Right lobe of liver (tissue), 4 donors: ENCODE measurements at regions not wholly inside any gene's neighbourhood (a gene's known extent, or its start where the extent isn't known, plus 50 kb on each side); places are given as distances from the start of the nearest gene placed in this dataset.

ENCODE experiments used
- POLR2A ChIP-seq: fragments of 450-650 bp; IDR thresholded peaks from one replicate; pipeline ENCODE4 v1.6.1; 2017; ENCODE audit warnings: antibody characterized with exemption, mild to moderate bottlenecking
- TF ChIP-seq, protein P1 (sequence below), 4 donors: fragments of 200-600 bp in 3 of 4; fragments of 450-650 bp in 1 of 4; IDR thresholded peaks; one replicate each; pipeline versions ENCODE4 v1.5.1 to v1.8.0; 2016 to 2022; ENCODE audit warnings: antibody characterized with exemption in 4 of 4, mild to moderate bottlenecking in 2 of 4
- donor health status: DM: no; HTN: no; CAD: no.
- donor health status: DM: no; HTN: no; CAD: no.
- donor health status: DM: no; HTN: yes; CAD: no.

GRCh38 chr4:24655971-24656370 lies 71.6 kb upstream of the DHX15 start:
- TF ChIP-seq, protein P1, sequence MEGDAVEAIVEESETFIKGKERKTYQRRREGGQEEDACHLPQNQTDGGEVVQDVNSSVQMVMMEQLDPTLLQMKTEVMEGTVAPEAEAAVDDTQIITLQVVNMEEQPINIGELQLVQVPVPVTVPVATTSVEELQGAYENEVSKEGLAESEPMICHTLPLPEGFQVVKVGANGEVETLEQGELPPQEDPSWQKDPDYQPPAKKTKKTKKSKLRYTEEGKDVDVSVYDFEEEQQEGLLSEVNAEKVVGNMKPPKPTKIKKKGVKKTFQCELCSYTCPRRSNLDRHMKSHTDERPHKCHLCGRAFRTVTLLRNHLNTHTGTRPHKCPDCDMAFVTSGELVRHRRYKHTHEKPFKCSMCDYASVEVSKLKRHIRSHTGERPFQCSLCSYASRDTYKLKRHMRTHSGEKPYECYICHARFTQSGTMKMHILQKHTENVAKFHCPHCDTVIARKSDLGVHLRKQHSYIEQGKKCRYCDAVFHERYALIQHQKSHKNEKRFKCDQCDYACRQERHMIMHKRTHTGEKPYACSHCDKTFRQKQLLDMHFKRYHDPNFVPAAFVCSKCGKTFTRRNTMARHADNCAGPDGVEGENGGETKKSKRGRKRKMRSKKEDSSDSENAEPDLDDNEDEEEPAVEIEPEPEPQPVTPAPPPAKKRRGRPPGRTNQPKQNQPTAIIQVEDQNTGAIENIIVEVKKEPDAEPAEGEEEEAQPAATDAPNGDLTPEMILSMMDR (IDR thresholded peaks at IDR 0.05), result no peak
- TF ChIP-seq POLR2A, result no peak
